ENCODE measurements at regions not wholly inside any gene's neighbourhood (a gene's known extent, or its start where the extent isn't known, plus 50 kb on each side); places are given as distances from the start of the nearest gene placed in this dataset.

DNA sequence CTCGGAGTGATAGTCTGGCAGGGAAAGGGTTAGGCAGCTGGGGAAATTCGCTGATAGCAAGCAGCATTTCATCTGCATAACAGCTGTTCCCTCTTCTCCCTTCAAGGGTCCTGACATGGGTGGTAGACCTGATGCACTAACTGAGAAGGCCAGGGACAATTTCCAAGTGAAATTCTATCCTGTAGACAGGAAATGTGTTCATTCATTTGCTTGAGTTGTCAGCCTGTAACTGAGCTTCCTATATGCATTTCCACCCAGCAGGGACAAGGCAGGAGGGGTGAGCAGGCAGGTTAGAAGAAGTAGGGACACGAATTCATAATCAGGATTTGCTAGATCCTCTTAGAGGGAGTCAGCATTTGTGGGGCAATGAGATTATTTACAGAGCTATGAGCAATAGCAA is 154.3 kb upstream of the NCAM1 start:
- Histone ChIP-seq H3K36me3 (ENCODE audit: control insufficient read depth, insufficient read depth, low read length) (no peaks in the 10 kb centered on the region), H3K27ac (ENCODE audit: low read depth, low read length) (no peak overlapping the region), H3K4me2 (ENCODE audit: low read length) (no peak overlapping the region), H3K4me3 (ENCODE audit: low read length) (no peak overlapping the region), H3K9ac (ENCODE audit: low read length) (no peak overlapping the region), H3K23ac (ENCODE audit: low read length) (no peak overlapping the region), H3K4ac (ENCODE audit: low read depth, low read length) (no peak overlapping the region), H4K8ac (ENCODE audit: low read depth, low read length) (no peak overlapping the region), H3K56ac (ENCODE audit: low read length) (no peak overlapping the region), H3K4me1 (ENCODE audit: control insufficient read depth, low read depth, low read length) (peaks cover 11% of the 10 kb centered on the region), H2BK120ac (ENCODE audit: low read depth, low read length) (no peak overlapping the region), H3K18ac (ENCODE audit: low read length) (no peak overlapping the region), H4K5ac (ENCODE audit: low read length) (no peak overlapping the region), H2BK5ac (ENCODE audit: low read length) (no peak overlapping the region), H2BK15ac (replicated peaks; ENCODE audit: low read depth) (no peak overlapping the region), H2AK5ac (ENCODE audit: low read length) (no peak overlapping the region), H3K79me1 (ENCODE audit: low read length) (no peaks in the 10 kb centered on the region), H3K79me2 (ENCODE audit: control insufficient read depth, insufficient read depth, low read length) (no peaks in the 10 kb centered on the region), H3K27me3 (ENCODE audit: insufficient read depth, low read length, poor library complexity) (no peaks in the 10 kb centered on the region)
- WGBS (ENCODE audit: extremely low coverage, insufficient coverage, low lambda C conversion rate), result no CpG with 5 or more reads among the region's 3 CpGs
- DNase-seq, result peak; percentile 27

GRCh38 chr11:112809429-112809828 is 151.8 kb upstream of the NCAM1 start:
- Histone ChIP-seq H3K79me2 (ENCODE audit: control insufficient read depth, insufficient read depth, low read length) (no peaks in the 10 kb centered on the region), H4K5ac (ENCODE audit: low read length) (no peak overlapping the region), H3K4ac (ENCODE audit: low read depth, low read length) (no peak overlapping the region), H2AK5ac (ENCODE audit: low read length) (no peak overlapping the region), H3K4me3 (ENCODE audit: low read length) (no peak overlapping the region), H3K27ac (ENCODE audit: low read depth, low read length) (no peak overlapping the region), H2BK15ac (replicated peaks; ENCODE audit: low read depth) (no peak overlapping the region), H3K9ac (ENCODE audit: low read length) (no peak overlapping the region), H3K23ac (ENCODE audit: low read length) (no peak overlapping the region), H3K79me1 (ENCODE audit: low read length) (no peaks in the 10 kb centered on the region), H3K4me2 (ENCODE audit: low read length) (no peak overlapping the region), H2BK5ac (ENCODE audit: low read length) (no peak overlapping the region), H2BK120ac (ENCODE audit: low read depth, low read length) (no peak overlapping the region), H3K18ac (ENCODE audit: low read length) (no peak overlapping the region), H3K56ac (ENCODE audit: low read length) (peak overlapping the region; percentile 13), H3K36me3 (ENCODE audit: control insufficient read depth, insufficient read depth, low read length) (no peaks in the 10 kb centered on the region), H3K4me1 (ENCODE audit: control insufficient read depth, low read depth, low read length) (peaks cover 11% of the 10 kb centered on the region), H3K27me3 (ENCODE audit: insufficient read depth, low read length, poor library complexity) (no peaks in the 10 kb centered on the region), H4K8ac (ENCODE audit: low read depth, low read length) (no peak overlapping the region)
- DNase-seq, result no peak
- WGBS (ENCODE audit: extremely low coverage, insufficient coverage, low lambda C conversion rate), result no CpG with 5 or more reads among the region's 2 CpGs

DNA sequence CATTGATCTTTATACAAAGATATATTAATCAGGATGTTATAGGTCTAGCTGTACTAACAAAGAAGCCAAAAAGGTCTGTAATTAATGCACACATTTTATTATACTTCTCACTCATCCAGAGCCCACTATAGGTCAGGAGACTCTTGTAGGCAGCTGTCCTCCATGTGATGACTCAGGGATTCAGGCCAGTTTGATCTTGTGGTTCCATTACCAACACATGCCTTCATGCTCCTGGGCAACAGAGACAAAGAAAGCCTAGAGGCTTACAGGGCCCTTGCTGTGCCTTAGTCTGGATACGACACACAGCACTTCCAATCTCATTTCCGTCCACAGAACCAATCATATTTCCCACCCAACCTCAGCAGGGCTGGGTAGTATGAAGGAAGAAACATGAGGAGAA is 150.3 kb upstream of the NCAM1 start:
- DNase-seq, result no peak
- no peak overlapping the region for H2BK5ac ChIP-seq (ENCODE audit: low read length)
- H4K8ac ChIP-seq (ENCODE audit: low read depth, low read length), result no peak overlapping the region
- WGBS (ENCODE audit: extremely low coverage, insufficient coverage, low lambda C conversion rate), result no CpG with 5 or more reads among the region's 2 CpGs
- H3K36me3 ChIP-seq (ENCODE audit: control insufficient read depth, insufficient read depth, low read length), result no peaks in the 10 kb centered on the region
- no peak overlapping the region for H2BK120ac ChIP-seq (ENCODE audit: low read depth, low read length)
- H3K79me2 ChIP-seq (ENCODE audit: control insufficient read depth, insufficient read depth, low read length), result no peaks in the 10 kb centered on the region
- H3K27me3 ChIP-seq (ENCODE audit: insufficient read depth, low read length, poor library complexity), result no peaks in the 10 kb centered on the region
- H2BK15ac ChIP-seq (replicated peaks; ENCODE audit: low read depth), result no peak overlapping the region
- no peak overlapping the region for H3K27ac ChIP-seq (ENCODE audit: low read depth, low read length)
- H3K4me2 ChIP-seq (ENCODE audit: low read length), result no peak overlapping the region
- no peak overlapping the region for H3K56ac ChIP-seq (ENCODE audit: low read length)
- H3K4me3 ChIP-seq (ENCODE audit: low read length), result no peak overlapping the region
- H3K4me1 ChIP-seq (ENCODE audit: control insufficient read depth, low read depth, low read length), result peaks cover 11% of the 10 kb centered on the region
- H3K4ac ChIP-seq (ENCODE audit: low read depth, low read length), result no peak overlapping the region
- H3K23ac ChIP-seq (ENCODE audit: low read length), result no peak overlapping the region
- no peak overlapping the region for H3K9ac ChIP-seq (ENCODE audit: low read length)
- H4K5ac ChIP-seq (ENCODE audit: low read length), result no peak overlapping the region
- no peak overlapping the region for H3K18ac ChIP-seq (ENCODE audit: low read length)
- H3K79me1 ChIP-seq (ENCODE audit: low read length), result no peaks in the 10 kb centered on the region
- H2AK5ac ChIP-seq (ENCODE audit: low read length), result no peak overlapping the region

- no peak overlapping the region for H3K4me2 ChIP-seq (ENCODE audit: low read length)
- no peak overlapping the region for H3K23ac ChIP-seq (ENCODE audit: low read length)
- no peak overlapping the region for H3K4me3 ChIP-seq (ENCODE audit: low read length)
- H3K4me1 ChIP-seq (ENCODE audit: control insufficient read depth, low read depth, low read length), result peaks cover 6% of the 10 kb centered on the region
- H3K79me1 ChIP-seq (ENCODE audit: low read length), result no peaks in the 10 kb centered on the region
- H3K79me2 ChIP-seq (ENCODE audit: control insufficient read depth, insufficient read depth, low read length), result no peaks in the 10 kb centered on the region
- no peak overlapping the region for H3K56ac ChIP-seq (ENCODE audit: low read length)
- no peak for DNase-seq
- H2BK120ac ChIP-seq (ENCODE audit: low read depth, low read length), result no peak overlapping the region
- H4K5ac ChIP-seq (ENCODE audit: low read length), result no peak overlapping the region
- H2BK15ac ChIP-seq (replicated peaks; ENCODE audit: low read depth), result no peak overlapping the region
- no peaks in the 10 kb centered on the region for H3K36me3 ChIP-seq (ENCODE audit: control insufficient read depth, insufficient read depth, low read length)
- no peak overlapping the region for H4K8ac ChIP-seq (ENCODE audit: low read depth, low read length)
- no peak overlapping the region for H2AK5ac ChIP-seq (ENCODE audit: low read length)
- no peak overlapping the region for H3K27ac ChIP-seq (ENCODE audit: low read depth, low read length)
- H2BK5ac ChIP-seq (ENCODE audit: low read length), result no peak overlapping the region
- no peaks in the 10 kb centered on the region for H3K27me3 ChIP-seq (ENCODE audit: insufficient read depth, low read length, poor library complexity)
- no peak overlapping the region for H3K9ac ChIP-seq (ENCODE audit: low read length)
- WGBS (ENCODE audit: extremely low coverage, insufficient coverage, low lambda C conversion rate), result no CpG with 5 or more reads among the region's 4 CpGs
- H3K4ac ChIP-seq (ENCODE audit: low read depth, low read length), result no peak overlapping the region
- no peak overlapping the region for H3K18ac ChIP-seq (ENCODE audit: low read length)
These were observed 149.4 kb upstream of the NCAM1 start for GRCh38 chr11:112811783-112812182.

DNA sequence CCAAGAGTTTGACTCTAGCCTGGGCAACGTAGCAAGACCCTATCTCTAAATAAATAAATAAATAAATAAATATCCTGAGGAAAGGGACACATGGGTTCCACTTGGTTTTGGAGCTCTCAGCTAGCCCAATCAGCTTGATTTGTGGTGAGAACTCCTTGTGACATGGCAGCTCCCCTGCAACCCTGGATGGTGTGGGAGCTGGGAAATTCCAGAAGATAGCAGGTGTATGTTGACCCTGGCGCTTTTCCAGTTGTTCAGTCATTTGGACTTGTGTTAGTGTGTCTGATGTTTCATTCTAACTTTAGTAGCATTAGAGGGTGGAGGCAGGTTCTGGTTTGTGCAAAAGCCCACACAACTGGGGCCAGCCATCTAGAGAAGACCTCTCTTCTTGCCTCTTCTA is 148.5 kb upstream of the NCAM1 start:
- no CpG with 5 or more reads among the region's 2 CpGs for WGBS (ENCODE audit: extremely low coverage, insufficient coverage, low lambda C conversion rate)
- H3K4ac ChIP-seq (ENCODE audit: low read depth, low read length), result no peak overlapping the region
- H3K4me3 ChIP-seq (ENCODE audit: low read length), result no peak overlapping the region
- H3K4me2 ChIP-seq (ENCODE audit: low read length), result no peak overlapping the region
- H3K4me1 ChIP-seq (ENCODE audit: control insufficient read depth, low read depth, low read length), result peaks cover 2% of the 10 kb centered on the region
- H2BK5ac ChIP-seq (ENCODE audit: low read length), result no peak overlapping the region
- H3K27ac ChIP-seq (ENCODE audit: low read depth, low read length), result no peak overlapping the region
- no peaks in the 10 kb centered on the region for H3K36me3 ChIP-seq (ENCODE audit: control insufficient read depth, insufficient read depth, low read length)
- H3K27me3 ChIP-seq (ENCODE audit: insufficient read depth, low read length, poor library complexity), result no peaks in the 10 kb centered on the region
- H3K79me2 ChIP-seq (ENCODE audit: control insufficient read depth, insufficient read depth, low read length), result no peaks in the 10 kb centered on the region
- DNase-seq, result no peak
- H4K8ac ChIP-seq (ENCODE audit: low read depth, low read length), result no peak overlapping the region
- no peaks in the 10 kb centered on the region for H3K79me1 ChIP-seq (ENCODE audit: low read length)
- H3K23ac ChIP-seq (ENCODE audit: low read length), result no peak overlapping the region
- no peak overlapping the region for H3K18ac ChIP-seq (ENCODE audit: low read length)
- H2BK15ac ChIP-seq (replicated peaks; ENCODE audit: low read depth), result no peak overlapping the region
- no peak overlapping the region for H3K9ac ChIP-seq (ENCODE audit: low read length)
- no peak overlapping the region for H4K5ac ChIP-seq (ENCODE audit: low read length)
- no peak overlapping the region for H3K56ac ChIP-seq (ENCODE audit: low read length)
- H2AK5ac ChIP-seq (ENCODE audit: low read length), result no peak overlapping the region
- H2BK120ac ChIP-seq (ENCODE audit: low read depth, low read length), result no peak overlapping the region

DNA sequence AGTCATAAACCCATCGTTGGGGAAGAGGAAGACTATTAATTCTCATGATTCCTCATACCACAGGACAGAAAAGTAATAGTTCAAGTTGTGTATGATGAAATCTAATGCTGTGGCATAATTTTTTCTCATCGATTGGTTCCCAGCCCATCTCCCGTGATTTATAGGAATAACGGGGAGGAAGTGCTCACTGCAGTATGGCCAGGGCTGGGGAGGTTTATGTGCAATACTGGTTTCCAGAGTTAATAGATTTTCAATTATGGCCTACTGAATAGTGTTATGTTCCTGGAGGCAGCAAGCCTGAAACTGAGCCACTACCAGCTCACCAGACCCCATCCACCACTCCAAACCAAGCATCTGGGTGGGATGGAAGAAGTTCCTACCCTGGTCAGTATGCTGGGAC is 147.1 kb upstream of the NCAM1 start:
- no peak overlapping the region for H2AK5ac ChIP-seq (ENCODE audit: low read length)
- H3K27me3 ChIP-seq (ENCODE audit: insufficient read depth, low read length, poor library complexity), result no peaks in the 10 kb centered on the region
- no peak overlapping the region for H2BK5ac ChIP-seq (ENCODE audit: low read length)
- H2BK15ac ChIP-seq (replicated peaks; ENCODE audit: low read depth), result no peak overlapping the region
- H3K4me3 ChIP-seq (ENCODE audit: low read length), result no peak overlapping the region
- H3K27ac ChIP-seq (ENCODE audit: low read depth, low read length), result no peak overlapping the region
- WGBS (ENCODE audit: extremely low coverage, insufficient coverage, low lambda C conversion rate), result no CpG with 5 or more reads among the region's 4 CpGs
- no peak overlapping the region for H3K18ac ChIP-seq (ENCODE audit: low read length)
- no peaks in the 10 kb centered on the region for H3K36me3 ChIP-seq (ENCODE audit: control insufficient read depth, insufficient read depth, low read length)
- no peak overlapping the region for H4K5ac ChIP-seq (ENCODE audit: low read length)
- H3K4me2 ChIP-seq (ENCODE audit: low read length), result no peak overlapping the region
- no peak overlapping the region for H3K56ac ChIP-seq (ENCODE audit: low read length)
- H3K4me1 ChIP-seq (ENCODE audit: control insufficient read depth, low read depth, low read length), result peaks cover 2% of the 10 kb centered on the region
- no peak for DNase-seq
- no peaks in the 10 kb centered on the region for H3K79me1 ChIP-seq (ENCODE audit: low read length)
- no peak overlapping the region for H3K4ac ChIP-seq (ENCODE audit: low read depth, low read length)
- no peak overlapping the region for H4K8ac ChIP-seq (ENCODE audit: low read depth, low read length)
- H3K23ac ChIP-seq (ENCODE audit: low read length), result no peak overlapping the region
- H2BK120ac ChIP-seq (ENCODE audit: low read depth, low read length), result no peak overlapping the region
- H3K9ac ChIP-seq (ENCODE audit: low read length), result no peak overlapping the region
- H3K79me2 ChIP-seq (ENCODE audit: control insufficient read depth, insufficient read depth, low read length), result no peaks in the 10 kb centered on the region

All from mesendoderm (in vitro differentiated cells).